ENCODE measurements at regions not wholly inside any gene's neighbourhood (a gene's known extent, or its start where the extent isn't known, plus 50 kb on each side); places are given as distances from the start of the nearest gene placed in this dataset.

- Mint-ChIP-seq H3K9me3 (peaks cover 0 to 10% (median 1%) of the 10 kb centered on the region in 7 donors), H3K27me3 (no peaks in the 10 kb centered on the region), H3K36me3 (no peaks in the 10 kb centered on the region), H3K27ac (no peak overlapping the region), H3K4me3 (no peak overlapping the region), H3K4me1 (no peaks in the 10 kb centered on the region)
- Histone ChIP-seq H3K36me3 (ENCODE audit: control insufficient read depth, insufficient read depth, low read length) (no peaks in the 10 kb centered on the region), H3K27me3 (ENCODE audit: control insufficient read depth, insufficient read depth, low read length) (no peaks in the 10 kb centered on the region), H3K9me3 (ENCODE audit: control insufficient read depth in 2 of 2, low read length in 2 of 2) (no peaks in the 10 kb centered on the region), H3K4me3 (ENCODE audit: low read depth, low read length) (no peak overlapping the region), H3K4me1 (ENCODE audit: control insufficient read depth, insufficient read depth, low read length, poor library complexity, severe bottlenecking) (no peaks in the 10 kb centered on the region), H3K27ac (ENCODE audit: insufficient read depth, low read length, poor library complexity, severe bottlenecking) (no peak overlapping the region)
- DNase-seq (no peak), ATAC-seq (ENCODE audit: low read depth in 2 of 2) (no peak)
Observed at GRCh38 chr5:158226496-158226895, 367.6 kb upstream of the CLINT1 start.

GRCh38 chr5:158224253-158224652 lies 365.3 kb upstream of the CLINT1 start:
- ATAC-seq (ENCODE audit: low read depth in 2 of 2) (no peak), DNase-seq (no peak)
- Mint-ChIP-seq H3K9me3 (peaks cover 0 to 10% (median 1%) of the 10 kb centered on the region in 7 donors), H3K4me3 (no peak overlapping the region), H3K36me3 (no peaks in the 10 kb centered on the region), H3K27ac (no peak overlapping the region), H3K27me3 (peaks cover 4% of the 10 kb centered on the region), H3K4me1 (no peaks in the 10 kb centered on the region)
- no peaks in the 10 kb centered on the region for H3K36me3 ChIP-seq (ENCODE audit: control insufficient read depth, insufficient read depth, low read length)
- H3K9me3 ChIP-seq (ENCODE audit: control insufficient read depth in 2 of 2, low read length in 2 of 2): no peaks in the 10 kb centered on the region
- H3K27me3 ChIP-seq (ENCODE audit: control insufficient read depth, insufficient read depth, low read length): no peaks in the 10 kb centered on the region
- no peak overlapping the region for H3K4me3 ChIP-seq (ENCODE audit: low read depth, low read length)
- no peak overlapping the region for H3K27ac ChIP-seq (ENCODE audit: insufficient read depth, low read length, poor library complexity, severe bottlenecking)
- H3K4me1 ChIP-seq (ENCODE audit: control insufficient read depth, insufficient read depth, low read length, poor library complexity, severe bottlenecking): no peaks in the 10 kb centered on the region

DNA sequence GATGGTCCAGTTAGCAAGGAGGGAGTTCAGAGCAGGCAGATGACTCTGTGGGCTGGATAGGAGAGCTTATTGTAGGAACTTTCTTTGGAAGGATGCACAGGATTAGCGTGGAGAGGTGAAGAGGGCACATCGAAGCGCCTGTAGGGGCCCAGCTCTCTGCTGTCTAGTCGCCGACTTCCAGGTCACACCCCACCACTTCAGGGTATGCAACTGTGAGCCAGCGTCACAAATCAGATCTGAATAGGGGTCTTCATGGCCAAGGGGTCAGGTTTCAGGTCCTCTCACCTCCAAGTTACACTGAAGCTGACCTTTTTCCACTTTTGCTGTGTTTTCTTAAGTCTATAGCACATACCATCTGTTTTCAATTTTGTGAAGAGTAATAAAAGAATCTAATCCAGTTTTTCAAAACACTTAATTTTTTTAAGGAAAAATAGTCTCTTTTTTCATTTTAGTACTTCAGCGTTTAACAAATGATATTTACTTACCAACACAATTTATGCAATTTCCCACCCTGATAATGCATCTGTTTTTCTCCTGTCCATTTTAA lies 364.2 kb upstream of the CLINT1 start:
- Histone ChIP-seq H3K4me1 (ENCODE audit: control insufficient read depth, insufficient read depth, low read length, poor library complexity, severe bottlenecking) (no peaks in the 10 kb centered on the region), H3K27ac (ENCODE audit: insufficient read depth, low read length, poor library complexity, severe bottlenecking) (no peak overlapping the region), H3K4me3 (ENCODE audit: low read depth, low read length) (no peak overlapping the region), H3K9me3 (ENCODE audit: control insufficient read depth in 2 of 2, low read length in 2 of 2) (no peaks in the 10 kb centered on the region), H3K27me3 (ENCODE audit: control insufficient read depth, insufficient read depth, low read length) (no peaks in the 10 kb centered on the region), H3K36me3 (ENCODE audit: control insufficient read depth, insufficient read depth, low read length) (no peaks in the 10 kb centered on the region)
- H3K9me3 Mint-ChIP-seq: peaks cover 0 to 10% (median 0%) of the 10 kb centered on the region in 7 donors
- no peak overlapping the region for H3K27ac Mint-ChIP-seq
- H3K27me3 Mint-ChIP-seq: peaks cover 4% of the 10 kb centered on the region
- H3K4me1 Mint-ChIP-seq: no peaks in the 10 kb centered on the region
- no peak for ATAC-seq (ENCODE audit: low read depth in 2 of 2)
- DNase-seq: no peak
- no peaks in the 10 kb centered on the region for H3K36me3 Mint-ChIP-seq
- no peak overlapping the region for H3K4me3 Mint-ChIP-seq

- no peak for ATAC-seq (ENCODE audit: low read depth in 2 of 2)
- no peak overlapping the region for H3K27ac Mint-ChIP-seq
- no peaks in the 10 kb centered on the region for H3K4me1 Mint-ChIP-seq
- H3K27ac ChIP-seq (ENCODE audit: insufficient read depth, low read length, poor library complexity, severe bottlenecking): no peak overlapping the region
- no peak for DNase-seq
- H3K27me3 Mint-ChIP-seq: no peaks in the 10 kb centered on the region
- H3K36me3 Mint-ChIP-seq: no peaks in the 10 kb centered on the region
- no peaks in the 10 kb centered on the region for H3K9me3 ChIP-seq (ENCODE audit: control insufficient read depth in 2 of 2, low read length in 2 of 2)
- H3K4me3 Mint-ChIP-seq: no peak overlapping the region
- no peaks in the 10 kb centered on the region for H3K27me3 ChIP-seq (ENCODE audit: control insufficient read depth, insufficient read depth, low read length)
- peaks cover 0 to 5% (median 0%) of the 10 kb centered on the region in 7 donors for H3K9me3 Mint-ChIP-seq
- no peaks in the 10 kb centered on the region for H3K36me3 ChIP-seq (ENCODE audit: control insufficient read depth, insufficient read depth, low read length)
- H3K4me1 ChIP-seq (ENCODE audit: control insufficient read depth, insufficient read depth, low read length, poor library complexity, severe bottlenecking): no peaks in the 10 kb centered on the region
- H3K4me3 ChIP-seq (ENCODE audit: low read depth, low read length): no peak overlapping the region
Observed at GRCh38 chr5:158212917-158213316, 354.0 kb upstream of the CLINT1 start.

- no peak overlapping the region for H3K4me3 ChIP-seq (ENCODE audit: low read depth, low read length)
- H3K4me1 Mint-ChIP-seq: no peaks in the 10 kb centered on the region
- no peak overlapping the region for H3K4me3 Mint-ChIP-seq
- no peaks in the 10 kb centered on the region for H3K27me3 ChIP-seq (ENCODE audit: control insufficient read depth, insufficient read depth, low read length)
- H3K4me1 ChIP-seq (ENCODE audit: control insufficient read depth, insufficient read depth, low read length, poor library complexity, severe bottlenecking): no peaks in the 10 kb centered on the region
- no peaks in the 10 kb centered on the region for H3K9me3 ChIP-seq (ENCODE audit: control insufficient read depth in 2 of 2, low read length in 2 of 2)
- H3K36me3 ChIP-seq (ENCODE audit: control insufficient read depth, insufficient read depth, low read length): no peaks in the 10 kb centered on the region
- no peaks in the 10 kb centered on the region for H3K36me3 Mint-ChIP-seq
- no peak for ATAC-seq (ENCODE audit: low read depth in 2 of 2)
- no peak overlapping the region for H3K27ac Mint-ChIP-seq
- no peak overlapping the region for H3K27ac ChIP-seq (ENCODE audit: insufficient read depth, low read length, poor library complexity, severe bottlenecking)
- no peaks in the 10 kb centered on the region for H3K27me3 Mint-ChIP-seq
- H3K9me3 Mint-ChIP-seq: peaks cover 0 to 3% (median 0%) of the 10 kb centered on the region in 7 donors
- DNase-seq: no peak
Observed at GRCh38 chr5:158212237-158212636, 353.3 kb upstream of the CLINT1 start.

DNA sequence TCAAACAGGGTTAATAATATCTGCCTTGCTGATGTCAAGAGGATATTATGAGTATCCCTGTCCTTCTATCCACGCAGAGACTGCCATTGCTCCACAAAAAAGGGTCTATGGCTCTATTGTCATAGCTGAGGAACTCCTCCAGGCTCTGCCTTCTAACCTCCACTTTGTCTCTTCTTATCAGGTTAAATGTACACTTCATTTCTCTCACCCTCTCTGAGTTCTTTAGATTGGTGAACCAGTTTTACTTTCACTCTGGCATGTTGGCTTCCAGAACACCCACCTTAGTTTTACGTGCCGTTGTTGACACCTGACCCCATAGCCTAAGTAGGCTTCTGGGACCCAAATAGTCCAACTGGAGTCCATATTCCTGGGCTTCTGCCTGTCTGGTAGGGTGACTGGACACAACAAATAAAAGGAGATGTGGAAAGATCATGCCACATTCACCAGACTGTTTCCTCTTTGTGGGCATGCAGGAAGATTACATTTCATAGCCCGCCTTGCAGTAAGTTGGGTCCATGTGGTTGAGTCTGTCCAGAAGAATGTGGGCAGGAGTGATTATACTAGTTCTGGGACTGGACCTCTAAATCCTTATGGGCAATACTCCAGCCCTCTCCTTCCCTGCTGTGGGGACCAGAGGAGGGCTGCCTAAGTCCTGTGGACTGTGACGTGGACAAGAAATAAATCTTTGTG lies 350.4 kb upstream of the CLINT1 start:
- H3K27me3 Mint-ChIP-seq: no peaks in the 10 kb centered on the region
- H3K27me3 ChIP-seq (ENCODE audit: control insufficient read depth, insufficient read depth, low read length): no peaks in the 10 kb centered on the region
- H3K27ac ChIP-seq (ENCODE audit: insufficient read depth, low read length, poor library complexity, severe bottlenecking): no peak overlapping the region
- no peak overlapping the region for H3K4me3 Mint-ChIP-seq
- no peaks in the 10 kb centered on the region for H3K4me1 ChIP-seq (ENCODE audit: control insufficient read depth, insufficient read depth, low read length, poor library complexity, severe bottlenecking)
- H3K27ac Mint-ChIP-seq: no peak overlapping the region
- H3K36me3 ChIP-seq (ENCODE audit: control insufficient read depth, insufficient read depth, low read length): no peaks in the 10 kb centered on the region
- no peaks in the 10 kb centered on the region for H3K36me3 Mint-ChIP-seq
- ATAC-seq (ENCODE audit: low read depth in 2 of 2) (no peak), DNase-seq (no peak)
- H3K4me3 ChIP-seq (ENCODE audit: low read depth, low read length): no peak overlapping the region
- peaks cover 0 to 3% (median 0%) of the 10 kb centered on the region in 7 donors for H3K9me3 Mint-ChIP-seq
- H3K9me3 ChIP-seq (ENCODE audit: control insufficient read depth in 2 of 2, low read length in 2 of 2): no peaks in the 10 kb centered on the region
- no peaks in the 10 kb centered on the region for H3K4me1 Mint-ChIP-seq

DNA sequence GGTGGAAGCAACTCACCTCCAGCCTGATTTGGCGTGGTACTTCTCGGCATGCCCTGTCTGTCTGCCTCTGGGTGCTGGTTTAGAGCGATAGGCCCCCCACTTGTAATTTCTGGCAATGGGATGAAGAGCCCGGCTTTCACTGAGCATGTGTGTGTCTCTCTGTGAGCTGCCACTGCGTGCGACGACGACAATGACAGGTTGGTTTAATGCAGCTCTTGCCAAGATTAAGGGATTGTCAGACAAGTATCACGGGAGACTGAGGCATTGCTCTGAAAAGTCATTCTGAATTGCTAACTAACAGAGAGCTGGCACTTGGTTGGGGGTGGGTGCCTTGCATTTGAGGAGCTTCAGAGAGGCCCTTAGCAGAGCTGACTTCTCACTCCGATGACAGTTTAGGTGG lies 348.8 kb upstream of the CLINT1 start:
- Mint-ChIP-seq H3K27me3 (peaks cover 2% of the 10 kb centered on the region), H3K4me1 (no peaks in the 10 kb centered on the region), H3K9me3 (peaks cover 0 to 3% (median 0%) of the 10 kb centered on the region in 7 donors), H3K4me3 (no peak overlapping the region), H3K36me3 (no peaks in the 10 kb centered on the region), H3K27ac (no peak overlapping the region)
- DNase-seq (no peak), ATAC-seq (ENCODE audit: low read depth in 2 of 2) (no peak)
- no peaks in the 10 kb centered on the region for H3K36me3 ChIP-seq (ENCODE audit: control insufficient read depth, insufficient read depth, low read length)
- no peaks in the 10 kb centered on the region for H3K27me3 ChIP-seq (ENCODE audit: control insufficient read depth, insufficient read depth, low read length)
- H3K27ac ChIP-seq (ENCODE audit: insufficient read depth, low read length, poor library complexity, severe bottlenecking): no peak overlapping the region
- H3K4me3 ChIP-seq (ENCODE audit: low read depth, low read length): no peak overlapping the region
- H3K4me1 ChIP-seq (ENCODE audit: control insufficient read depth, insufficient read depth, low read length, poor library complexity, severe bottlenecking): no peaks in the 10 kb centered on the region
- H3K9me3 ChIP-seq (ENCODE audit: control insufficient read depth in 2 of 2, low read length in 2 of 2): no peaks in the 10 kb centered on the region

- H3K4me3 Mint-ChIP-seq: no peak overlapping the region
- H3K27ac ChIP-seq (ENCODE audit: insufficient read depth, low read length, poor library complexity, severe bottlenecking): no peak overlapping the region
Observed at GRCh38 chr5:158205992-158206391, 347.0 kb upstream of the CLINT1 start.

More at GRCh38 chr5:158205992-158206391, 347.0 kb upstream of the CLINT1 start:
- H3K27ac Mint-ChIP-seq: no peak overlapping the region
- ATAC-seq (ENCODE audit: low read depth in 2 of 2) (no peak), DNase-seq (no peak)
- no peaks in the 10 kb centered on the region for H3K36me3 Mint-ChIP-seq
- no peaks in the 10 kb centered on the region for H3K9me3 ChIP-seq (ENCODE audit: control insufficient read depth in 2 of 2, low read length in 2 of 2)
- no peaks in the 10 kb centered on the region for H3K36me3 ChIP-seq (ENCODE audit: control insufficient read depth, insufficient read depth, low read length)
- no peaks in the 10 kb centered on the region for H3K27me3 ChIP-seq (ENCODE audit: control insufficient read depth, insufficient read depth, low read length)
- H3K27me3 Mint-ChIP-seq: peaks cover 4% of the 10 kb centered on the region
- peaks cover 0 to 3% (median 0%) of the 10 kb centered on the region in 7 donors for H3K9me3 Mint-ChIP-seq
- H3K4me1 Mint-ChIP-seq: no peaks in the 10 kb centered on the region
- H3K4me1 ChIP-seq (ENCODE audit: control insufficient read depth, insufficient read depth, low read length, poor library complexity, severe bottlenecking): no peaks in the 10 kb centered on the region
- H3K4me3 ChIP-seq (ENCODE audit: low read depth, low read length): no peak overlapping the region

All from CD4-positive, CD25-positive, alpha-beta regulatory T cell (primary cell).